ENCODE measurements at regions not wholly inside any gene's neighbourhood (a gene's known extent, or its start where the extent isn't known, plus 50 kb on each side); places are given as distances from the start of the nearest gene placed in this dataset.
A peak's percentile ranks its signal among the peaks of the same experiment; 100 is the strongest.

DNA sequence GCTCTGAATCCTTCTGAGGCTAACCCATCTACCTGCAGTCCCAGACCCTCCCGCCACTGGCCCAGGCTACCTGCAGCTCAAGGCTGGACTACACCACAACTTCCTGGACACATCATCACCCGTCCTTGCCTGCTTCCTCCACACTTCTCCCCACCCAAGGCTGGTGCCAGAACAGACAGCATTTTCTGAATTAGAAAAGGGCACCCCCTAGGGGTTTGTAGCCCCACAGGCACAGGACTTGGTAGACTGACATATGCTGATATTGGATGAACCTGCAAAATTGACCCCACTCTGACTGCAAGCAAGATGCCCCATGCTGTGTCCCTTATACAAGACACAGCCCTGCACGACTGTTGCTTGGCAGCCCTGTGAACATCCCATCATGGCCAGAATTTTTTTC, 271.5 kb upstream of the C16orf82 start:
- no peak overlapping the region for H3K4me2 ChIP-seq (ENCODE audit: control insufficient read depth, insufficient read depth)
- RAD21 ChIA-PET (ENCODE audit: unreplicated experiment), result no interaction called here
- FAIRE-seq (no peak), ATAC-seq (peak; percentile 27; the same call in 2 of the 3 replicates), DNase-seq (ENCODE audit: low read depth, low spot score) (no peak)
- H3K79me2 ChIP-seq (ENCODE audit: control insufficient read depth, insufficient read depth, low read length), result no peaks in the 10 kb centered on the region
- H3K27me3 ChIP-seq (replicated peaks in 1 of 2; ENCODE audit: control insufficient read depth in 2 of 2, insufficient read depth in 2 of 2, low read length in 1 of 2), result peaks cover 0 to 2% of the 10 kb centered on the region in 2 experiments; a peak in 1 of 4 replicates
- H3K9ac ChIP-seq (ENCODE audit: control insufficient read depth, insufficient read depth, low read length), result no peak overlapping the region
- H2AFZ ChIP-seq (ENCODE audit: control insufficient read depth, low read depth, low read length), result no peak overlapping the region
- in situ Hi-C loops (cut with MboI), result no loop called here
- CTCF ChIA-PET, result no interaction called here
- TF ChIP-seq FOS (IDR thresholded peaks at IDR 0.05; ENCODE audit: borderline replicate concordance, extremely low read depth, insufficient read length) (no peak), NRF1 (conservative IDR thresholded peaks at IDR 0.05; ENCODE audit: low read depth, low read length) (no peak), RAD51 (IDR thresholded peaks at IDR 0.05) (no peak)
- TF ChIP-seq, protein P1, sequence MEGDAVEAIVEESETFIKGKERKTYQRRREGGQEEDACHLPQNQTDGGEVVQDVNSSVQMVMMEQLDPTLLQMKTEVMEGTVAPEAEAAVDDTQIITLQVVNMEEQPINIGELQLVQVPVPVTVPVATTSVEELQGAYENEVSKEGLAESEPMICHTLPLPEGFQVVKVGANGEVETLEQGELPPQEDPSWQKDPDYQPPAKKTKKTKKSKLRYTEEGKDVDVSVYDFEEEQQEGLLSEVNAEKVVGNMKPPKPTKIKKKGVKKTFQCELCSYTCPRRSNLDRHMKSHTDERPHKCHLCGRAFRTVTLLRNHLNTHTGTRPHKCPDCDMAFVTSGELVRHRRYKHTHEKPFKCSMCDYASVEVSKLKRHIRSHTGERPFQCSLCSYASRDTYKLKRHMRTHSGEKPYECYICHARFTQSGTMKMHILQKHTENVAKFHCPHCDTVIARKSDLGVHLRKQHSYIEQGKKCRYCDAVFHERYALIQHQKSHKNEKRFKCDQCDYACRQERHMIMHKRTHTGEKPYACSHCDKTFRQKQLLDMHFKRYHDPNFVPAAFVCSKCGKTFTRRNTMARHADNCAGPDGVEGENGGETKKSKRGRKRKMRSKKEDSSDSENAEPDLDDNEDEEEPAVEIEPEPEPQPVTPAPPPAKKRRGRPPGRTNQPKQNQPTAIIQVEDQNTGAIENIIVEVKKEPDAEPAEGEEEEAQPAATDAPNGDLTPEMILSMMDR (IDR thresholded peaks at IDR 0.05 in 2 of 3, conservative IDR thresholded peaks at IDR 0.05 in 1 of 3; ENCODE audit: control insufficient read depth in 2 of 3, extremely low read depth in 1 of 3, insufficient read depth in 1 of 3, low read depth in 3 of 3, low read length in 3 of 3), result peak in 1 of 3 experiments; percentile 21; a peak in 1 of 6 replicates
- POLR2A ChIA-PET, result no interaction called here
- H4K20me1 ChIP-seq (ENCODE audit: control insufficient read depth, insufficient read depth), result no peaks in the 10 kb centered on the region
- no peaks in the 10 kb centered on the region for H3K4me1 ChIP-seq (ENCODE audit: control insufficient read depth, insufficient read depth, low read length)
- SMC1A ChIA-PET (ENCODE audit: uncharacterized antibody, unreplicated experiment), result no interaction called here
- no TSS peak for BruUV-seq (replicated peaks)
- H3K36me3 ChIP-seq (ENCODE audit: control insufficient read depth in 2 of 2, insufficient read depth in 2 of 2, low read length in 1 of 2), result no peaks in the 10 kb centered on the region
- no peak overlapping the region for H3K4me3 ChIP-seq
- WGBS (ENCODE audit: insufficient coverage, insufficient replicate concordance, low lambda C conversion rate, missing lambda C conversion rate), result 0% methylated on average over 3 of the region's 3 CpGs
- H3K9me3 ChIP-seq (replicated peaks; ENCODE audit: control insufficient read depth, insufficient read depth, low read length), result no peaks in the 10 kb centered on the region
- no peak overlapping the region for H3K27ac ChIP-seq (ENCODE audit: control insufficient read depth, insufficient read depth)
- intact Hi-C loops (cut with micrococcal nuclease; ENCODE audit: unreplicated experiment), result no loop called here

DNA sequence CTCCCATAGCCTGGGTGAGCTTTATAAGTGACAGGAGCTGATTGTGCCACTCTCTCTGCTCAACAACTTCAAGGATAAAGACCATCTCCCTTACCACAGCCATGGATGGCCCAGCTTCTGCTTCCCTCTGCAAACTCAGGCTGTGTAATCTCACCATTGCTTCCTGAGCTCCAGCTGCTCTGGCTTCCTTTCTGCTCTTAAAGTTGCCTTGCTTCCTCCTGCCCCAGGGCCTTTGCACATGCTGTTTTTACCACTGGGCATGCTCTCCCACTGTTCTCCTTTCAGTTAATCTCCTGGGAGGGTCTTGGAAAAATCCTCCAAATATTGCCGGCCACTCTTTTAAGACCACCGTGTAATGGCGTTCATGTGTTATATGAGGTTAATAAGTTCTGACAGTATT, 265.1 kb upstream of the C16orf82 start:
- WGBS (ENCODE audit: insufficient coverage, insufficient replicate concordance, low lambda C conversion rate, missing lambda C conversion rate), result 70% methylated on average over 3 of the region's 3 CpGs
- Histone ChIP-seq H3K27ac (ENCODE audit: control insufficient read depth, insufficient read depth) (no peak overlapping the region), H3K9ac (ENCODE audit: control insufficient read depth, insufficient read depth, low read length) (no peak overlapping the region), H2AFZ (ENCODE audit: control insufficient read depth, low read depth, low read length) (no peak overlapping the region), H4K20me1 (ENCODE audit: control insufficient read depth, insufficient read depth) (no peaks in the 10 kb centered on the region), H3K27me3 (replicated peaks in 1 of 2; ENCODE audit: control insufficient read depth in 2 of 2, insufficient read depth in 2 of 2, low read length in 1 of 2) (peaks cover 0 to 2% of the 10 kb centered on the region in 2 experiments; a peak in 1 of 4 replicates), H3K79me2 (ENCODE audit: control insufficient read depth, insufficient read depth, low read length) (no peaks in the 10 kb centered on the region), H3K4me1 (ENCODE audit: control insufficient read depth, insufficient read depth, low read length) (no peaks in the 10 kb centered on the region), H3K4me3 (no peak overlapping the region), H3K9me3 (replicated peaks; ENCODE audit: control insufficient read depth, insufficient read depth, low read length) (no peaks in the 10 kb centered on the region), H3K36me3 (ENCODE audit: control insufficient read depth in 2 of 2, insufficient read depth in 2 of 2, low read length in 1 of 2) (no peaks in the 10 kb centered on the region), H3K4me2 (ENCODE audit: control insufficient read depth, insufficient read depth) (no peak overlapping the region)
- intact Hi-C loops (cut with micrococcal nuclease; ENCODE audit: unreplicated experiment), result no loop called here
- DNase-seq (ENCODE audit: low read depth, low spot score) (no peak), ATAC-seq (no peak), FAIRE-seq (no peak)
- ChIA-PET POLR2A (no interaction called here), RAD21 (ENCODE audit: unreplicated experiment) (no interaction called here), SMC1A (ENCODE audit: uncharacterized antibody, unreplicated experiment) (no interaction called here), CTCF (no interaction called here)
- in situ Hi-C loops (cut with MboI), result no loop called here
- BruUV-seq (replicated peaks), result no TSS peak
- no peak for TF ChIP-seq EED (IDR thresholded peaks at IDR 0.05; ENCODE audit: low read depth)
- no peak for TF ChIP-seq RCOR1 (conservative IDR thresholded peaks at IDR 0.05; ENCODE audit: low read depth, low read length)
- no peak for TF ChIP-seq SMARCA5 (IDR thresholded peaks at IDR 0.05)
- TF ChIP-seq, protein P1 (IDR thresholded peaks at IDR 0.05 in 2 of 3, conservative IDR thresholded peaks at IDR 0.05 in 1 of 3; ENCODE audit: control insufficient read depth in 2 of 3, extremely low read depth in 1 of 3, insufficient read depth in 1 of 3, low read depth in 3 of 3, low read length in 3 of 3), result no peak
- no peak for TF ChIP-seq NRF1 (conservative IDR thresholded peaks at IDR 0.05; ENCODE audit: low read depth, low read length)
- no peak for TF ChIP-seq SP1 (IDR thresholded peaks at IDR 0.05; ENCODE audit: low read depth, low read length)
- TF ChIP-seq, protein P2, sequence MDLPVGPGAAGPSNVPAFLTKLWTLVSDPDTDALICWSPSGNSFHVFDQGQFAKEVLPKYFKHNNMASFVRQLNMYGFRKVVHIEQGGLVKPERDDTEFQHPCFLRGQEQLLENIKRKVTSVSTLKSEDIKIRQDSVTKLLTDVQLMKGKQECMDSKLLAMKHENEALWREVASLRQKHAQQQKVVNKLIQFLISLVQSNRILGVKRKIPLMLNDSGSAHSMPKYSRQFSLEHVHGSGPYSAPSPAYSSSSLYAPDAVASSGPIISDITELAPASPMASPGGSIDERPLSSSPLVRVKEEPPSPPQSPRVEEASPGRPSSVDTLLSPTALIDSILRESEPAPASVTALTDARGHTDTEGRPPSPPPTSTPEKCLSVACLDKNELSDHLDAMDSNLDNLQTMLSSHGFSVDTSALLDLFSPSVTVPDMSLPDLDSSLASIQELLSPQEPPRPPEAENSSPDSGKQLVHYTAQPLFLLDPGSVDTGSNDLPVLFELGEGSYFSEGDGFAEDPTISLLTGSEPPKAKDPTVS (IDR thresholded peaks at IDR 0.05; ENCODE audit: low read depth, low read length), result no peak
- no peak for TF ChIP-seq CBFB (IDR thresholded peaks at IDR 0.05; ENCODE audit: low read depth)
- TF ChIP-seq SREBF1 (IDR thresholded peaks at IDR 0.05; ENCODE audit: low read length), result no peak

Measured in GM12878 (cell line).